ENCODE measurements at regions not wholly inside any gene's neighbourhood (a gene's known extent, or its start where the extent isn't known, plus 50 kb on each side); places are given as distances from the start of the nearest gene placed in this dataset.

- TF ChIP-seq, protein P1, sequence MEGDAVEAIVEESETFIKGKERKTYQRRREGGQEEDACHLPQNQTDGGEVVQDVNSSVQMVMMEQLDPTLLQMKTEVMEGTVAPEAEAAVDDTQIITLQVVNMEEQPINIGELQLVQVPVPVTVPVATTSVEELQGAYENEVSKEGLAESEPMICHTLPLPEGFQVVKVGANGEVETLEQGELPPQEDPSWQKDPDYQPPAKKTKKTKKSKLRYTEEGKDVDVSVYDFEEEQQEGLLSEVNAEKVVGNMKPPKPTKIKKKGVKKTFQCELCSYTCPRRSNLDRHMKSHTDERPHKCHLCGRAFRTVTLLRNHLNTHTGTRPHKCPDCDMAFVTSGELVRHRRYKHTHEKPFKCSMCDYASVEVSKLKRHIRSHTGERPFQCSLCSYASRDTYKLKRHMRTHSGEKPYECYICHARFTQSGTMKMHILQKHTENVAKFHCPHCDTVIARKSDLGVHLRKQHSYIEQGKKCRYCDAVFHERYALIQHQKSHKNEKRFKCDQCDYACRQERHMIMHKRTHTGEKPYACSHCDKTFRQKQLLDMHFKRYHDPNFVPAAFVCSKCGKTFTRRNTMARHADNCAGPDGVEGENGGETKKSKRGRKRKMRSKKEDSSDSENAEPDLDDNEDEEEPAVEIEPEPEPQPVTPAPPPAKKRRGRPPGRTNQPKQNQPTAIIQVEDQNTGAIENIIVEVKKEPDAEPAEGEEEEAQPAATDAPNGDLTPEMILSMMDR (IDR thresholded peaks at IDR 0.05 in 8 of 11, conservative IDR thresholded peaks at IDR 0.05 in 3 of 11) = no peak
- no peak for TF ChIP-seq POLR2A (IDR thresholded peaks at IDR 0.05)
These were observed 186.7 kb upstream of the KLF6 start for GRCh38 chr10:3971713-3972112.
